ENCODE measurements at regions not wholly inside any gene's neighbourhood (a gene's known extent, or its start where the extent isn't known, plus 50 kb on each side); places are given as distances from the start of the nearest gene placed in this dataset.
"Not testable (repeated sequence)": the region's sequence is repeated elsewhere in the genome, so short reads cannot be mapped to it uniquely, and the experiment has no call there.

GRCh38 chr1:188986745-188987417 lies 1490.8 kb downstream of the BRINP3 start:
- no peak for DNase-seq (ENCODE audit: low read depth)

GRCh38 chr1:188988589-188988988 lies 1489.1 kb downstream of the BRINP3 start:
- no peak for DNase-seq (ENCODE audit: low read depth)

- DNase-seq (ENCODE audit: low read depth) = no peak
Observed at GRCh38 chr1:188991221-188991930, 1486.3 kb downstream of the BRINP3 start.

GRCh38 chr1:189007824-189008223 lies 1469.8 kb downstream of the BRINP3 start:
- DNase-seq (ENCODE audit: low read depth) = no peak

- DNase-seq (ENCODE audit: low read depth) = peak; percentile 19
Observed at GRCh38 chr1:189021577-189021976, 1456.1 kb downstream of the BRINP3 start.

GRCh38 chr1:189022015-189022414 lies 1455.6 kb downstream of the BRINP3 start:
- DNase-seq (ENCODE audit: low read depth) = no peak

GRCh38 chr1:189027512-189027911 lies 1450.2 kb downstream of the BRINP3 start:
- DNase-seq (ENCODE audit: low read depth) = no peak

GRCh38 chr1:189033169-189033568 lies 1444.5 kb downstream of the BRINP3 start:
- no peak for DNase-seq (ENCODE audit: low read depth)

- no peak for DNase-seq (ENCODE audit: low read depth)
Observed at GRCh38 chr1:189036628-189037027, 1441.0 kb downstream of the BRINP3 start.

- no peak for DNase-seq (ENCODE audit: low read depth)
Observed at GRCh38 chr1:189046127-189046526, 1431.5 kb downstream of the BRINP3 start.

- DNase-seq (ENCODE audit: low read depth) = no peak
Observed at GRCh38 chr1:189084811-189085210, 1392.9 kb downstream of the BRINP3 start.

GRCh38 chr1:189103956-189104355 lies 1373.7 kb downstream of the BRINP3 start:
- DNase-seq (ENCODE audit: low read depth) = no peak

- peak; percentile 3 for DNase-seq (ENCODE audit: low read depth)
Observed at GRCh38 chr1:189117072-189117770, 1360.4 kb downstream of the BRINP3 start.

GRCh38 chr1:189121941-189122340 lies 1355.7 kb downstream of the BRINP3 start:
- DNase-seq (ENCODE audit: low read depth) = no peak

GRCh38 chr1:189125694-189126093 lies 1352.0 kb downstream of the BRINP3 start:
- no peak for DNase-seq (ENCODE audit: low read depth)

- no peak for DNase-seq (ENCODE audit: low read depth)
Observed at GRCh38 chr1:189131576-189131975, 1346.1 kb downstream of the BRINP3 start.

GRCh38 chr1:189139748-189140147 lies 1337.9 kb downstream of the BRINP3 start:
- DNase-seq (ENCODE audit: low read depth) = not testable (repeated sequence)

GRCh38 chr1:189141056-189141455 lies 1336.6 kb downstream of the BRINP3 start:
- no peak for DNase-seq (ENCODE audit: low read depth)

- no peak for DNase-seq (ENCODE audit: low read depth)
Observed at GRCh38 chr1:189149547-189150375, 1327.9 kb downstream of the BRINP3 start.

GRCh38 chr1:189150624-189151023 lies 1327.0 kb downstream of the BRINP3 start:
- DNase-seq (ENCODE audit: low read depth) = no peak

- DNase-seq (ENCODE audit: low read depth) = no peak
Observed at GRCh38 chr1:189151361-189151760, 1326.3 kb downstream of the BRINP3 start.

- no peak for DNase-seq (ENCODE audit: low read depth)
Observed at GRCh38 chr1:189152685-189153084, 1325.0 kb downstream of the BRINP3 start.

All from M059J (cell line).